ENCODE measurements at regions not wholly inside any gene's neighbourhood (a gene's known extent, or its start where the extent isn't known, plus 50 kb on each side); places are given as distances from the start of the nearest gene placed in this dataset.

- H3K36me3 ChIP-seq (ENCODE audit: control insufficient read depth, low read depth, low read length), result no peaks in the 10 kb centered on the region
- no peaks in the 10 kb centered on the region for H3K9me3 ChIP-seq (ENCODE audit: control insufficient read depth, low read depth, low read length)
- no peaks in the 10 kb centered on the region for H3K4me1 ChIP-seq (ENCODE audit: control insufficient read depth, low read depth, low read length)
- H3K9ac ChIP-seq (ENCODE audit: low read length), result no peak overlapping the region
- H3K4me3 ChIP-seq (ENCODE audit: low read length), result no peak overlapping the region
- no peak overlapping the region for H3K27ac ChIP-seq (ENCODE audit: low read length)
- H3K27me3 ChIP-seq (ENCODE audit: control insufficient read depth, insufficient read depth, low read length), result no peaks in the 10 kb centered on the region
These were observed 328.6 kb upstream of the NR3C2 start for GRCh38 chr4:148770848-148771247.

GRCh38 chr4:148770377-148770776, 328.2 kb upstream of the NR3C2 start:
- H3K9me3 ChIP-seq (ENCODE audit: control insufficient read depth, low read depth, low read length), result no peaks in the 10 kb centered on the region
- no peak overlapping the region for H3K9ac ChIP-seq (ENCODE audit: low read length)
- no peaks in the 10 kb centered on the region for H3K4me1 ChIP-seq (ENCODE audit: control insufficient read depth, low read depth, low read length)

GRCh38 chr4:148764720-148765119, 322.5 kb upstream of the NR3C2 start:
- H3K4me3 ChIP-seq (ENCODE audit: low read length), result no peak overlapping the region
- no peaks in the 10 kb centered on the region for H3K4me1 ChIP-seq (ENCODE audit: control insufficient read depth, low read depth, low read length)
- H3K9ac ChIP-seq (ENCODE audit: low read length), result no peak overlapping the region
- H3K27me3 ChIP-seq (ENCODE audit: control insufficient read depth, insufficient read depth, low read length), result no peaks in the 10 kb centered on the region
- H3K27ac ChIP-seq (ENCODE audit: low read length), result no peak overlapping the region
- no peaks in the 10 kb centered on the region for H3K9me3 ChIP-seq (ENCODE audit: control insufficient read depth, low read depth, low read length)
- no peaks in the 10 kb centered on the region for H3K36me3 ChIP-seq (ENCODE audit: control insufficient read depth, low read depth, low read length)

More at GRCh38 chr4:148770377-148770776, 328.2 kb upstream of the NR3C2 start:
- Histone ChIP-seq H3K27ac (ENCODE audit: low read length) (no peak overlapping the region), H3K4me3 (ENCODE audit: low read length) (no peak overlapping the region), H3K36me3 (ENCODE audit: control insufficient read depth, low read depth, low read length) (no peaks in the 10 kb centered on the region), H3K27me3 (ENCODE audit: control insufficient read depth, insufficient read depth, low read length) (no peaks in the 10 kb centered on the region)

- Histone ChIP-seq H3K36me3 (ENCODE audit: control insufficient read depth, low read depth, low read length) (no peaks in the 10 kb centered on the region), H3K9ac (ENCODE audit: low read length) (no peak overlapping the region), H3K27ac (ENCODE audit: low read length) (no peak overlapping the region), H3K9me3 (ENCODE audit: control insufficient read depth, low read depth, low read length) (no peaks in the 10 kb centered on the region), H3K4me1 (ENCODE audit: control insufficient read depth, low read depth, low read length) (no peaks in the 10 kb centered on the region), H3K27me3 (ENCODE audit: control insufficient read depth, insufficient read depth, low read length) (no peaks in the 10 kb centered on the region), H3K4me3 (ENCODE audit: low read length) (no peak overlapping the region)
These were observed 315.0 kb upstream of the NR3C2 start for GRCh38 chr4:148757171-148757570.

GRCh38 chr4:148749403-148749802, 307.2 kb upstream of the NR3C2 start:
- Histone ChIP-seq H3K4me3 (ENCODE audit: low read length) (no peak overlapping the region), H3K4me1 (ENCODE audit: control insufficient read depth, low read depth, low read length) (no peaks in the 10 kb centered on the region), H3K9ac (ENCODE audit: low read length) (no peak overlapping the region), H3K36me3 (ENCODE audit: control insufficient read depth, low read depth, low read length) (no peaks in the 10 kb centered on the region), H3K27ac (ENCODE audit: low read length) (no peak overlapping the region), H3K9me3 (ENCODE audit: control insufficient read depth, low read depth, low read length) (no peaks in the 10 kb centered on the region), H3K27me3 (ENCODE audit: control insufficient read depth, insufficient read depth, low read length) (no peaks in the 10 kb centered on the region)

GRCh38 chr4:148747721-148748268, 305.6 kb upstream of the NR3C2 start:
- H3K9ac ChIP-seq (ENCODE audit: low read length), result no peak overlapping the region
- no peaks in the 10 kb centered on the region for H3K36me3 ChIP-seq (ENCODE audit: control insufficient read depth, low read depth, low read length)
- no peak overlapping the region for H3K4me3 ChIP-seq (ENCODE audit: low read length)
- H3K9me3 ChIP-seq (ENCODE audit: control insufficient read depth, low read depth, low read length), result no peaks in the 10 kb centered on the region
- H3K4me1 ChIP-seq (ENCODE audit: control insufficient read depth, low read depth, low read length), result no peaks in the 10 kb centered on the region
- H3K27ac ChIP-seq (ENCODE audit: low read length), result no peak overlapping the region
- H3K27me3 ChIP-seq (ENCODE audit: control insufficient read depth, insufficient read depth, low read length), result no peaks in the 10 kb centered on the region

GRCh38 chr4:148740701-148741100, 298.5 kb upstream of the NR3C2 start:
- no peak overlapping the region for H3K27ac ChIP-seq (ENCODE audit: low read length)
- no peaks in the 10 kb centered on the region for H3K36me3 ChIP-seq (ENCODE audit: control insufficient read depth, low read depth, low read length)
- no peaks in the 10 kb centered on the region for H3K4me1 ChIP-seq (ENCODE audit: control insufficient read depth, low read depth, low read length)
- no peak overlapping the region for H3K9ac ChIP-seq (ENCODE audit: low read length)
- H3K4me3 ChIP-seq (ENCODE audit: low read length), result no peak overlapping the region
- no peaks in the 10 kb centered on the region for H3K9me3 ChIP-seq (ENCODE audit: control insufficient read depth, low read depth, low read length)
- no peaks in the 10 kb centered on the region for H3K27me3 ChIP-seq (ENCODE audit: control insufficient read depth, insufficient read depth, low read length)

GRCh38 chr4:148737061-148737770, 295.0 kb upstream of the NR3C2 start:
- Histone ChIP-seq H3K27ac (ENCODE audit: low read length) (no peak overlapping the region), H3K9ac (ENCODE audit: low read length) (no peak overlapping the region), H3K4me1 (ENCODE audit: control insufficient read depth, low read depth, low read length) (no peaks in the 10 kb centered on the region), H3K27me3 (ENCODE audit: control insufficient read depth, insufficient read depth, low read length) (no peaks in the 10 kb centered on the region), H3K4me3 (ENCODE audit: low read length) (no peak overlapping the region), H3K36me3 (ENCODE audit: control insufficient read depth, low read depth, low read length) (no peaks in the 10 kb centered on the region), H3K9me3 (ENCODE audit: control insufficient read depth, low read depth, low read length) (no peaks in the 10 kb centered on the region)

GRCh38 chr4:148735432-148736155, 293.4 kb upstream of the NR3C2 start:
- Histone ChIP-seq H3K4me1 (ENCODE audit: control insufficient read depth, low read depth, low read length) (no peaks in the 10 kb centered on the region), H3K9ac (ENCODE audit: low read length) (no peak overlapping the region), H3K27me3 (ENCODE audit: control insufficient read depth, insufficient read depth, low read length) (no peaks in the 10 kb centered on the region), H3K9me3 (ENCODE audit: control insufficient read depth, low read depth, low read length) (no peaks in the 10 kb centered on the region), H3K27ac (ENCODE audit: low read length) (no peak overlapping the region), H3K4me3 (ENCODE audit: low read length) (no peak overlapping the region), H3K36me3 (ENCODE audit: control insufficient read depth, low read depth, low read length) (no peaks in the 10 kb centered on the region)

- H3K36me3 ChIP-seq (ENCODE audit: control insufficient read depth, low read depth, low read length), result no peaks in the 10 kb centered on the region
- H3K4me3 ChIP-seq (ENCODE audit: low read length), result no peak overlapping the region
- no peaks in the 10 kb centered on the region for H3K27me3 ChIP-seq (ENCODE audit: control insufficient read depth, insufficient read depth, low read length)
- H3K27ac ChIP-seq (ENCODE audit: low read length), result no peak overlapping the region
- H3K9ac ChIP-seq (ENCODE audit: low read length), result no peak overlapping the region
- H3K9me3 ChIP-seq (ENCODE audit: control insufficient read depth, low read depth, low read length), result no peaks in the 10 kb centered on the region
- H3K4me1 ChIP-seq (ENCODE audit: control insufficient read depth, low read depth, low read length), result no peaks in the 10 kb centered on the region
These were observed 288.6 kb upstream of the NR3C2 start for GRCh38 chr4:148730766-148731165.

- H3K4me3 ChIP-seq (ENCODE audit: low read length), result no peak overlapping the region
- H3K9ac ChIP-seq (ENCODE audit: low read length), result no peak overlapping the region
- no peaks in the 10 kb centered on the region for H3K9me3 ChIP-seq (ENCODE audit: control insufficient read depth, low read depth, low read length)
- H3K27me3 ChIP-seq (ENCODE audit: control insufficient read depth, insufficient read depth, low read length), result no peaks in the 10 kb centered on the region
- no peaks in the 10 kb centered on the region for H3K36me3 ChIP-seq (ENCODE audit: control insufficient read depth, low read depth, low read length)
- H3K27ac ChIP-seq (ENCODE audit: low read length), result no peak overlapping the region
- no peaks in the 10 kb centered on the region for H3K4me1 ChIP-seq (ENCODE audit: control insufficient read depth, low read depth, low read length)
These were observed 287.9 kb upstream of the NR3C2 start for GRCh38 chr4:148730082-148730640.

All from iPS-18a (cell line).